Activated T-helper 17 cell treated with anti-CD3 and anti-CD28 coated beads, Interleukin-2, amount 50 U/mL, for 72 hours (primary cell): ENCODE measurements at regions not wholly inside any gene's neighbourhood (a gene's known extent, or its start where the extent isn't known, plus 50 kb on each side); places are given as distances from the start of the nearest gene placed in this dataset.

Source experiments
- ATAC-seq: fragments of 150-1000 bp; cut with Tn5 transposase; replicated peaks from 2 replicates; pipeline ENCODE4 v1.10.0; 2021; ENCODE audit warnings: mild to moderate bottlenecking, moderate library complexity
- H3K27ac Mint-ChIP-seq: one replicate; pipeline ENCODE4 v1.8.0; 2022; ENCODE audit warnings: mixed read lengths
- H3K27me3 Mint-ChIP-seq: one replicate; pipeline ENCODE4 v1.8.0; 2022; ENCODE audit warnings: mixed read lengths
- H3K36me3 Mint-ChIP-seq: one replicate; pipeline ENCODE4 v1.8.0; 2022; ENCODE audit warnings: low read depth, mild to moderate bottlenecking, mixed read lengths
- H3K4me1 Mint-ChIP-seq: one replicate; pipeline ENCODE4 v1.8.0; 2022; ENCODE audit warnings: mixed read lengths
- H3K4me3 Mint-ChIP-seq: one replicate; pipeline ENCODE4 v1.8.0; 2022; ENCODE audit warnings: mild to moderate bottlenecking, mixed read lengths
- H3K9me3 Mint-ChIP-seq: one replicate; pipeline ENCODE4 v1.8.0; 2022; ENCODE audit warnings: mixed read lengths

DNA sequence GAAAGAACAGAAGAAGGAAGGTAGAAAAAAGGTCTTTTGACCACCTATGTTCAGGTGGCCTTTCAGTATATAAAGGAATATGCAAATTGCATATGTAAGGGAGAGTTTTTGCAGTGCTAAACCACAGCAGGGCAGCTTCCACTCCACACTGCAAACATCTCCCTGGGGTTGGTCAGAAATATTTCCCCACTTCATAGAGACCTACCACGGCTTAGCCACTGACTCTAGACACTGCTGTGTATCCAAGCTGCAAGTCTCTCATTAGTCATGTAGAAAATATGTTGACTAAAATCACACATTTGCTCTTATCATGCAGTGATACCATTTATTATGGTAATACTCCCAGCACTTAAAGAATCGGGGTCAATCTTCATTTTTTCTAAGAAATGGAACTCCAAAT lies 214.9 kb upstream of the NR2F2 start:
- Mint-ChIP-seq H3K27me3 (peaks cover 4% of the 10 kb centered on the region), H3K9me3 (peaks cover 9% of the 10 kb centered on the region), H3K36me3 (no peaks in the 10 kb centered on the region), H3K27ac (no peak overlapping the region), H3K4me3 (no peak overlapping the region), H3K4me1 (no peaks in the 10 kb centered on the region)
- no peak for ATAC-seq

DNA sequence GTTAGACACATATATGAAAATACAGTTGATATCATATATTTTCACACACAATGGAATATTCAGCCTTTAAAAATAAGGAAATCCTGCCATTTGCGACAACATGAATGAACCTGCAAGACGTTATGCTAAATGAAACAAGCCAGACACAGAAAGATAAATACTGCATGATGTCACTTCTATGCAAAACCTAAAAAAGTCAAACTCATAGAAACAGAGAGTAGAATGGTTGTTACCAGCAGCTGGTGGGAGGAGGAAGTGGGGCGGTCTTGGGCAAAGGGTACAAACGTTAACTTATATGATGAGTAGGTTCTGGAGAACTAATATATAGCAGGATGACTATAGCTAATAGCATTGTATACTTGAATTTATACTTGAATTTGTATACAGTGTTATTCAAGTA lies 213.2 kb upstream of the NR2F2 start:
- H3K4me1 Mint-ChIP-seq = no peaks in the 10 kb centered on the region
- no peak overlapping the region for H3K4me3 Mint-ChIP-seq
- H3K9me3 Mint-ChIP-seq = peaks cover 7% of the 10 kb centered on the region
- H3K36me3 Mint-ChIP-seq = no peaks in the 10 kb centered on the region
- H3K27ac Mint-ChIP-seq = no peak overlapping the region
- peaks cover 4% of the 10 kb centered on the region for H3K27me3 Mint-ChIP-seq
- ATAC-seq = no peak

DNA sequence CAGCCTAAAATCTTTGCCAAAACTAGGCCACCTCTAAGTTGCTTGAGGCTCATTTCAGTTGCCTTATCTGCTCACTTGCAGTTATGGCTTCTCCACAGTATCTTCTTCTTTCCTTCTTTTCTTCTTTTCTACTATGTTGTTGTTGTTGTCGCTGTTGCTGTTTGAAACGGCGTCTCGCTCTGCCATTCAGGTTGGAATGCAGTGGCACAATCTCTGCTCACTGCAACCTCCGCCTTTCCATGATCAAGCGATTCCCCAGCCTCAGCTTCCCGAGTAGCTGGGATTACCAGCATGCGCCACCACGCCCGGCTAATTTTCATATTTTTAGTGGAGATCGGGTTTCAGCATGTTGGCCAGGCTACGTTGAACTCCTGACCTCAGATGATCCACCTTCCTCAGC lies 210.8 kb upstream of the NR2F2 start:
- H3K36me3 Mint-ChIP-seq = no peaks in the 10 kb centered on the region
- H3K4me3 Mint-ChIP-seq = no peak overlapping the region
- peaks cover 5% of the 10 kb centered on the region for H3K9me3 Mint-ChIP-seq
- no peak overlapping the region for H3K27ac Mint-ChIP-seq
- peaks cover 4% of the 10 kb centered on the region for H3K27me3 Mint-ChIP-seq
- ATAC-seq = no peak
- no peaks in the 10 kb centered on the region for H3K4me1 Mint-ChIP-seq

DNA sequence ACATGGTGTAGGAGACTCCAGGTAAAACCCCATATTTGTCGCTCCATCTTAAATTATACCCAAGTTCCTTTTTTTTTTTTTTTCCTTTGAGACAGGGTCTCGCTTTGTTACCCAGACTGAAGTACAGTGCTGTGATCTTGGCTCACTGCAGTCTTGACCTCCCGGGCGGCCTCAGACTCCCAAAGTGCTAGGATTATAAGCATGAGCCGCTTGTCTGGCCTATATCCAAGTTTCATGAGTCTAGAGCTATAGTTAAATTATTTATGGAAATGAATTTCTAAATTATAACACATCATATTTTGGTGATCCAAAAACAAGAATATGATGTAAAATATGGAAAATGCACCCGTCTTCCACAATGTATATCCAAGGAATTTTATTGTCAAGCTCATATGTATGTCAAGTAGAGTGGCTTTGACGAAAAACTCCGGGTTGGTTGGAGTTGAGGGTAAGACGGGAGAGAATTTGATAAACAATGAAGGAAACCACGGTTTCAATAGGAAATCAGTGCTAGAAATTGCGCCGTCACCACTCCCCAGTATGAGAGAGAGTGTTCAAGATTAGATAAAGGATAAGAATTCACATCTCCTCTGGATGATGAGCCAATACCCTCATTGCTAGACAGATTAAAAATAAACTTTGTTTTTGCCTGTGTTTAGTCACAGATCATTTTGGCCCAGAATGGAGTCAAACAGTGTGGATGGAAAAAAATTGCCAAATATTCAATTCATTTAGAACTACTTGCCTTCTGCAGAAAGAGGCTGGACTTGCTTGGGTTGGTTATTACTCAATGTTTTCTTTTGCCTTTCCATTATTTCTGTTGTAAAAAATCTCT lies 209.2 kb upstream of the NR2F2 start:
- peaks cover 3% of the 10 kb centered on the region for H3K9me3 Mint-ChIP-seq
- H3K4me3 Mint-ChIP-seq = no peak overlapping the region
- H3K36me3 Mint-ChIP-seq = no peaks in the 10 kb centered on the region
- no peaks in the 10 kb centered on the region for H3K27me3 Mint-ChIP-seq
- H3K4me1 Mint-ChIP-seq = no peaks in the 10 kb centered on the region
- no peak for ATAC-seq
- no peak overlapping the region for H3K27ac Mint-ChIP-seq

DNA sequence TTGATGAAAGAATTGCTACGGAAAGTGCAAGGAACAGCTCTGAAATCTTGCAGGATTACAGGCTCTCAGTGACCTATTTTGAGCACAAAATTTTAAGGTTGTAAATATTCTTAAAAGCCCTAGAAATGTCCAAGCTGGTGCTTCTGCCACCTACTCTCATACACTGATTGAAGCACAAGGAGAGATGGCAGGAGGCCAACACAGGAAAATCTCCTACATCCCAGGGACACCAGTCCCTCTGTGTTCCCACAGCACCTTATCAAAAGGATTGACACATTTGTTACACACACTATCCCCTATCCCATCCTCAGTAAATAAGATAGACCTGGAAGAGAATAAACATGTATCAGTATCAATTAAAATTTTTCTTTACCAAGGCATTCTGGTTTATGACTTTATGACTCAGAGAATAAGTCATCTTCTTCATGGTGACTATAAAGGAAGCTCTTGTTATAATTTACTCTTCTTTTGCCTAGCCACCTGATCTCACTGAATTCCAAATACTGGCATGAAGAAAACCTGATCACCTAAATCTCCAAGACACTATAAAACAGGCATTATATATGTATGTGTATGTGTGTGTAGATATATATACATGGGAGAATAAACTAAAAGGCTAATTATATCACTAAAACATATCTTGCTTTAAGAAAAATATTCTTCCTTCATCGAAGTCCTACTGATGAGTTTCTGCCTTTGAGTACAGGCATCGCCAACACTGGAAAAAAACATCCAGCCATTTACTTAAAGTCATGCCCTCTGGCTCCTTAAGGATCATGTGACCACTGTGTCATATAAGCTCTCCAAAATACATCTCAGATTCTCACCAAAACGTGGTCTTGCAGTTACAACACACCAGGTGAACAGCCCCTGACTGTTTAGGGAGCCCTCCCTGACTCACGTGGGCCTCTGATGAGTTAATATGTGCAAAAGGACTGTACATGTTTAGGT lies 208.1 kb upstream of the NR2F2 start:
- ATAC-seq = no peak
- Mint-ChIP-seq H3K27ac (no peak overlapping the region), H3K9me3 (peaks cover 7% of the 10 kb centered on the region)

DNA sequence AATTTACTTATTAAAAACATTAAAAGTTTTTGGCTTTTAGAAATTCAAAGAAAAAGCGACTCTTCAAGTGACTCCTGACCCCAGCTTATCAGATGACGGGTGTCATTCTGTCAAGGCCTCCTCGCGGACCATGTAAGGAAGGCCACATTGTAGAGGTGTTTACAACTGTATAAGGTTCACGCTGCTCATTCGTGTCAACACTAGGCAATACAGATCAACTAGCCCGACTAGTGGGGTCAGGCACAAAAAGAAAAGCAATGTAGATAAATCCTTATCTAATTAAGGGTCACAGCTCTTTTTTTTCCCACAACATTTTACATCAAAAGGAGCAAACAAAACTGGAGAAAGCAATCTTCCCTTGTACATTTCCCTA lies 207.5 kb upstream of the NR2F2 start:
- H3K27ac Mint-ChIP-seq = no peak overlapping the region
- H3K4me1 Mint-ChIP-seq = no peaks in the 10 kb centered on the region
- no peak overlapping the region for H3K4me3 Mint-ChIP-seq
- H3K27me3 Mint-ChIP-seq = peaks cover 7% of the 10 kb centered on the region
- ATAC-seq = no peak
- H3K9me3 Mint-ChIP-seq = peaks cover 7% of the 10 kb centered on the region
- H3K36me3 Mint-ChIP-seq = no peaks in the 10 kb centered on the region

More for the DNA sequence above, 208.1 kb upstream of the NR2F2 start:
- peaks cover 7% of the 10 kb centered on the region for H3K27me3 Mint-ChIP-seq
- no peaks in the 10 kb centered on the region for H3K36me3 Mint-ChIP-seq
- no peak overlapping the region for H3K4me3 Mint-ChIP-seq
- no peaks in the 10 kb centered on the region for H3K4me1 Mint-ChIP-seq

DNA sequence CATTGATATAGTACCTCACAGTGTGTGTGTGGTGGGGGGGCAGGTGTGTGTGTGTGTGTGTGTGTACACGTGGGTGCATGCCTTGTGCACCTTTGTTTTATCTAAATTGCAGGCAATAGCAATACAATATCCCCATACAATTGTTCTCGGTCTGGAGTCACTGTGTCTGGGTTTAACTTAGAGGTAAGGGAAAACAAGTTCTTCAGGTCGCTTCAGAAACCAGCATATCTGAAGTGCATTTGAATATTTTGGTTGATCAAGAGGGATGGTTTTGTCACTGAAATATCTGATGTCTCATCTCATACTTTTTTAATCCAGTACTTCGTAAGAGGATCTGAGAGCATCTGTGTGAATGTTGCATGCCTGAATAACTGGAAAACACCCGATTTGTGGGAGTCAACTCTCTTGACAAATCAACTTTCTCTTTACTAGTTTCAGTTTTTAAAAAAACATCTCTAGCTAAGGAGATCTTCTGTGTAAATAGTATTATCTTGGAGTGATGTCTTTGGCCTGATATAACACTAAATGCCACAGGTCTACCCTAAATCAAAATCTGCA lies 206.8 kb upstream of the NR2F2 start:
- no peak overlapping the region for H3K27ac Mint-ChIP-seq
- no peaks in the 10 kb centered on the region for H3K36me3 Mint-ChIP-seq
- no peak overlapping the region for H3K4me3 Mint-ChIP-seq
- H3K27me3 Mint-ChIP-seq = peaks cover 7% of the 10 kb centered on the region
- no peak for ATAC-seq
- H3K4me1 Mint-ChIP-seq = no peaks in the 10 kb centered on the region
- H3K9me3 Mint-ChIP-seq = peaks cover 7% of the 10 kb centered on the region

DNA sequence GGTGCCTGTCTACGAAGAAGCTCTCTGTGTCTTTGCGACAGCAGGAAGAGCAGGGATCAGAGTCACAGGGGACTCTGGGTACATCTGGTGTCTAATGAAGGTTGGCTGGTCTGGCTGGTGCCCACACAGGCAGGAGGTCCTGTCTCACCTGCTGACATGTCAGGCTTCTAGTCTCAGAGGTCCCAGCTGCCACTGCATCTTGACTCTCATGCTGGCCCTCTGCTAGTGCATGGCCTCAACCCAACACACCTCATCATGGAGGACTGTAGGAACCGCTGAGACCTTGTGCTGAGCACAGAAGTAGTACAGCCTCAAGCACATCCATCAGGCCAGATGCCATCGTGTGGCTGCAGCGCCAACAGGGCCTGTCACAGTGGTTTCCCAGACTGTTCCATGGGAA lies 206.1 kb upstream of the NR2F2 start:
- peaks cover 7% of the 10 kb centered on the region for H3K27me3 Mint-ChIP-seq
- no peaks in the 10 kb centered on the region for H3K36me3 Mint-ChIP-seq
- no peak for ATAC-seq
- H3K9me3 Mint-ChIP-seq = peaks cover 7% of the 10 kb centered on the region
- no peak overlapping the region for H3K27ac Mint-ChIP-seq
- H3K4me1 Mint-ChIP-seq = no peaks in the 10 kb centered on the region
- no peak overlapping the region for H3K4me3 Mint-ChIP-seq

DNA sequence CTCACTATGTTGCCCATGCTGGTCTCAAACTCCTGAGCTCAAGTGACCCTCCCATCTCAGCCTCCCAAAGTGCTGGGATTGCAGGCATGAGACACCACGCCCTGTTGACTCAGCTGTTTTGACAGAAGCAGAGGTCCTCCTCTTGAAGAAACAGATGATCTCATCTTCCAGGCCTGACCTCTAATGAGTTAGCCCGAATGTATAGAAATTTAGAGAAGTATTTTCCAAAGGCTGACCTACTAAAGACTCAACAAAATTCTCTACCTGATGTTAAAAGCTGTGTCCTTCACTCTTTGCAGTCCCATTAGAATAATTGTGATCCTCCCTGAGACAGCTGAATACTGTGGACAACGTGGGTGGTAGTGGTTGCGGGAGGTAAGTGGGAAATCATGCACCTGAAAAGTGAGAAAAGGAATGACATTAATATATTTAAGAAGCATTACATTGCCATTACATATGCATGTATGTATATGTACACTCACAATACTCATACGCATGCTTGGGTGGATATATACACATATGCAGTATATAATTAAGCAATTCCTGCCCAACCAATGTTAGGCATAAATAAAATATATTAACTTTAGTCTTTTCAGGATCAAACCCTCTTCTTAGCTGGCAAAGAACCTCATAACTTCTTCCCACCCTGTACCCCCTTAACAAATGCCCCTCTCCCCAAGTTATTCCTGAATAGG lies 204.6 kb upstream of the NR2F2 start:
- Mint-ChIP-seq H3K4me1 (no peaks in the 10 kb centered on the region), H3K4me3 (no peak overlapping the region), H3K36me3 (no peaks in the 10 kb centered on the region), H3K27ac (no peak overlapping the region), H3K9me3 (peaks cover 7% of the 10 kb centered on the region), H3K27me3 (peaks cover 7% of the 10 kb centered on the region)
- ATAC-seq = no peak

DNA sequence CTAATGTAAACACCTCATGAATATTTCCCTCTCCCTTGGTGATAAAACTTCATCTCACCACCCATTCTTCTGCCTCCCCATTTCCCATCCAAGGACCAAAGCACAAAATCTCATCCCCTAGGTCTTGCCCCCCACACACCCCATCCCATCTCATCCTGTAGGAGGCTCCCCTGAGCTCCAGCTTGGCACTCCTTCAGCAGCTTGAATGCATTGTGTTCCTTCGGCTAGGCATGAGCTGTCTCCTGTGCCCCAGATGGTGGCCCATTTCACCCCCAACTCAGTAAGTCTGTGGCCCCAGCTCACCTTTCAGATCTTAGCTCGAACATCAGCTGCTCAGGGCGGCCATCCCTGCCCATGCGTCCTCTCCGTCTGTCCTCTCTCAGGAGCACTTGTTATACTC lies 203.6 kb upstream of the NR2F2 start:
- peaks cover 7% of the 10 kb centered on the region for H3K27me3 Mint-ChIP-seq
- H3K36me3 Mint-ChIP-seq = no peaks in the 10 kb centered on the region
- ATAC-seq = no peak
- H3K4me1 Mint-ChIP-seq = no peaks in the 10 kb centered on the region
- no peak overlapping the region for H3K4me3 Mint-ChIP-seq
- H3K27ac Mint-ChIP-seq = no peak overlapping the region
- H3K9me3 Mint-ChIP-seq = peaks cover 7% of the 10 kb centered on the region

DNA sequence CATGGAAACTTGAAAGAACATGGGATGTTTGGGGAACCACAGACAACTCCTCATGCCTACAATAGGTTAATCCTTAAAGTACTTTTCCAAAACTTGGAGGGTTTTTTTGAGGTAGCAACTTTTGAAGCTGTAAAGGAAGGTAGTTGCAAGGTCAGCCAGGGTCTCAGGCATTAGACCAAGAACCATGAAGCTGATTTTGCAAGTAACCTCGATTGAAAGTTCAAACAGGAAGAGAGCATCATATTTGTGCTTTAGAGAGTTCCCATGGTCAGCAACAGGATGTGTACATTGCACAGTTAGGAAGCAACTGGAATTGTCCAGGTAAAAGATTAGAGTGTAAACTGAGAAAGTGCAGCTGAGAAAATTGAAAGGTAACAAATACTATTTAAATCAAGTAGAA lies 199.8 kb upstream of the NR2F2 start:
- Mint-ChIP-seq H3K36me3 (no peaks in the 10 kb centered on the region), H3K4me3 (no peak overlapping the region), H3K27ac (no peak overlapping the region), H3K27me3 (peaks cover 7% of the 10 kb centered on the region), H3K9me3 (peaks cover 4% of the 10 kb centered on the region), H3K4me1 (no peaks in the 10 kb centered on the region)
- no peak for ATAC-seq

DNA sequence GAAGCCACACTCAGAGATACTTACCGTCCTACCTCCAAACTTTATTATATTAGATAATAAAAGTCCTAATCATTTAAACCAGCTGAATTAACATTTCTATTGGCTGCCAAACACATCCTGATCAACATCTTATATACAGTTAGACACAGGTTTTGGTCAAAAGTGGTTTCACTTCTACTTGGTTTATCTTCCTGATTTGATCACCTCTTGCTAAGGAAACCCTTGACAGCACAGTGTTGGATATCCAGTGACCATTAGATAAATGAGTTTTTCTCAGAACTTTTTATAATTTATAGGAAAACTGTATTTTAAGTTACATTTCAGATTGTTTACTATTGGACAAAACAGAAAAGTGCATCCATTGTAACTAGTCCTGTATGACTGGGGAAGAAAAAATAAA lies 198.4 kb upstream of the NR2F2 start:
- H3K4me3 Mint-ChIP-seq = no peak overlapping the region
- H3K4me1 Mint-ChIP-seq = no peaks in the 10 kb centered on the region
- H3K36me3 Mint-ChIP-seq = no peaks in the 10 kb centered on the region
- H3K27ac Mint-ChIP-seq = no peak overlapping the region
- H3K27me3 Mint-ChIP-seq = peaks cover 3% of the 10 kb centered on the region
- no peak for ATAC-seq
- H3K9me3 Mint-ChIP-seq = peaks cover 4% of the 10 kb centered on the region

DNA sequence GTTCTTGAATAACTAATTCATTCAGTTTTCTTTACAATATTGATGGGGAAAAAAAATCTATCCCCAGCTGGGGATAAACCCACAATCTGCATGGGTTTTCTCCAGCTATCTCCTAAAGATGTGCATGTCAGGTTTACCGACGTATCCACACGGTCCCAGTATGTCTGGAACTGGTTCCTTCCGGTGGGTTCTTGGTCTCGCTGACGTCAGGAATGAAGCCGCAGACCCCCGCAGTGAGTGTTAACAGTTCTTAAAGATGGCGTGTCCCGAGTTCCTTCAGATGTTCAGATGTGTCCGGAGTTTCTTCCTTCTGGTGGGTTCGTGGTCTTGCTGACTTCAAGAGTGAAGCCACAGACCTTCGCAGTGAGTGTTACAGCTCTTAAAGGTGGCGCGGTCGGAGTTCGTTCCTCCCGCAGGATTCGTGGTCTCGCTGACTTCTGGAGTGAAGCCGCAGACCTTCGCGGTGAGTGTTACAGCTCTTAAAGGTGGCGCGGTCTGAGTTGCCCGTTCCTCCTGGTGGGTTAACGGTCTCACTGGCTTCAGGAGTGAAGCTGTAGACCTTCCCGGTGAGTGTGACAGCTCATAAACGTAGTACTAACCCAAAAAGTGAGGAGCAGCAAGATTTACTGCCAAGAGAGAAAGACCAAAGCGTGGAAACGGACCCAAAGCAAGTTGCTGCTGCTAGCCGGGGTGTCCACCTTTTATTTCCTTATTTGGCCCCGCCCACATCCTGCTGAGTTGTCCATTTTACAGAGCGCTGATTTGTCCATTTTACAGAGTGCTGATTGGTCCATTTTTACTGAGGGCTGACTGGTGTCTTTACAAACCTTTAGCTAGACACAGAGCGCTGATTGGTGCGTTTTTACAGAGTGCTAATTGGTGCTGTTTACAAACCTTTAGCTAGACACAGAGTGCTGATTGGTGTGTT lies 195.1 kb upstream of the NR2F2 start:
- peaks cover 4% of the 10 kb centered on the region for H3K27me3 Mint-ChIP-seq
- no peak overlapping the region for H3K27ac Mint-ChIP-seq
- H3K4me1 Mint-ChIP-seq = no peaks in the 10 kb centered on the region
- H3K4me3 Mint-ChIP-seq = no peak overlapping the region
- ATAC-seq = no peak
- H3K36me3 Mint-ChIP-seq = no peaks in the 10 kb centered on the region
- H3K9me3 Mint-ChIP-seq = peaks cover 8% of the 10 kb centered on the region
